Choroid plexus epithelial cell (primary cell): ENCODE measurements at regions not wholly inside any gene's neighbourhood (a gene's known extent, or its start where the extent isn't known, plus 50 kb on each side); places are given as distances from the start of the nearest gene placed in this dataset.
"Not testable (repeated sequence)": the region's sequence is repeated elsewhere in the genome, so short reads cannot be mapped to it uniquely, and the experiment has no call there.

Experiments
- DNase-seq: peaks from one replicate; pipeline ENCODE4 v3.0.0-alpha.2; 2010; ENCODE audit warnings: low read depth
- H3K4me3 ChIP-seq: 2 replicates; pipeline ENCODE4 v1.5.1; 2011; ENCODE audit warnings: low read depth, mild to moderate bottlenecking, control low read depth, low read length, moderate library complexity
- TF ChIP-seq, protein P1 (sequence below): conservative IDR thresholded peaks from 2 replicates; pipeline ENCODE4 v1.5.1; 2011; ENCODE audit warnings: low read depth, mild to moderate bottlenecking, control low read depth, inconsistent platforms, low read length, moderate library complexity

DNA sequence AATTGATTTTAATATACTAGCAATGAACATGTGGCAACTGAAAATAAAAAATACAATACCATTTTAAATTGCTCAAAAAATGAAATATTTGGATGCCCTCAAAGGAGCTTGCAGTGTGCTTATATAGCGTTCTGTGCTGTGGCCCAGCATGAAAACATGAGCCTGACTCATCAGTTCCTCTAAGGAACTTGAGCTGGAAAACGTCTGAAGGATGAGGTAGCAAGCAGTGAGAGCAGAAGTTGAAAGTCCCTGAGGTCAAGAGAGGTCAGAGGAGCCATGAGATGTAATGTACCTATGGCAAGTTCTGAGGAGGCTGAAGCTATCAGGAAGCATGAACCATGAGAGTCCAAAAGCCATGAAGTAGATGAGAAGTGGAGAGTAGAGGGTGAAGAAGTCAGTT lies 59.7 kb downstream of the HMGB3 start:
- no peak for DNase-seq
- TF ChIP-seq, protein P1, sequence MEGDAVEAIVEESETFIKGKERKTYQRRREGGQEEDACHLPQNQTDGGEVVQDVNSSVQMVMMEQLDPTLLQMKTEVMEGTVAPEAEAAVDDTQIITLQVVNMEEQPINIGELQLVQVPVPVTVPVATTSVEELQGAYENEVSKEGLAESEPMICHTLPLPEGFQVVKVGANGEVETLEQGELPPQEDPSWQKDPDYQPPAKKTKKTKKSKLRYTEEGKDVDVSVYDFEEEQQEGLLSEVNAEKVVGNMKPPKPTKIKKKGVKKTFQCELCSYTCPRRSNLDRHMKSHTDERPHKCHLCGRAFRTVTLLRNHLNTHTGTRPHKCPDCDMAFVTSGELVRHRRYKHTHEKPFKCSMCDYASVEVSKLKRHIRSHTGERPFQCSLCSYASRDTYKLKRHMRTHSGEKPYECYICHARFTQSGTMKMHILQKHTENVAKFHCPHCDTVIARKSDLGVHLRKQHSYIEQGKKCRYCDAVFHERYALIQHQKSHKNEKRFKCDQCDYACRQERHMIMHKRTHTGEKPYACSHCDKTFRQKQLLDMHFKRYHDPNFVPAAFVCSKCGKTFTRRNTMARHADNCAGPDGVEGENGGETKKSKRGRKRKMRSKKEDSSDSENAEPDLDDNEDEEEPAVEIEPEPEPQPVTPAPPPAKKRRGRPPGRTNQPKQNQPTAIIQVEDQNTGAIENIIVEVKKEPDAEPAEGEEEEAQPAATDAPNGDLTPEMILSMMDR = no peak
- H3K4me3 ChIP-seq = no peak overlapping the region

DNA sequence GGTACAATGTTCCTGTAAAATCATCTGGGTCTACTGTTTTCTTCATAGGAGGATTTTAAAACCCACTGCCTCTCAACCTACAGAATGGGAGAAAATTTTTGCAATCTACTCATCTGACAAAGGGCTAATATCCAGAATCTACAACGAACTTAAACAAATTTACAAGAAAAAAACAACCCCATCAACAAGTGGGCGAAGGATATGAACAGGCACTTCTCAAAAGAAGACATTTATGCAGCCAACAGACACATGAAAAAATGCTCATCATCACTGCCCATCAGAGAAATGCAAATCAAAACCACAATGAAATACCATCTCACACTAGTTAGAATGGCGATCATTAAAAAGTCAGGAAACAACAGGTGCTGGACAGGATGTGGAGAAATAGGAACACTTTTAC lies 83.2 kb downstream of the HMGB3 start:
- not testable (repeated sequence) for DNase-seq, H3K4me3 ChIP-seq

GRCh38 chrX:151073767-151074166 lies 90.6 kb downstream of the HMGB3 start:
- no peak for DNase-seq
- TF ChIP-seq, protein P1 = no peak
- H3K4me3 ChIP-seq = no peak overlapping the region

DNA sequence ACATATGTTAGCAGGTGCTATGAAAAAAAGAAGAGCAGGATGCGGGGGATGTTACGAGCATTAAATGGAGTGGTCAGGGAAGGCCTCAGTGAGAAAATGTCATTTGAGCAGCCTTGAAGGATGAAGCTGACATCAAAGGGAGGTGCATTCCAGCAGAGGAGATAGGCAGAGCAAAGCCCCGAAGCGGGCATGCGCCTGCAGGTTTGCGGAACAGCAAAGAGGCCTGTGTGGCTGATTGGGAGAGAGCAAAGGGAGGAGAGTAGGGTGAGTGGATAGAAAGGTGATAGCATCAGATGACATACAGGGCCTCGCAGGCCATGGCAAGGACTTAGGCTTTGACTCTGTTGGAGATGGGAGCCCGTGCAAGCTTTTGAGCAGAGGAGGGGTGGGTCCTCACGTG lies 95.4 kb upstream of the GPR50 start:
- DNase-seq = no peak
- H3K4me3 ChIP-seq = no peak overlapping the region
- TF ChIP-seq, protein P1 = no peak

DNA sequence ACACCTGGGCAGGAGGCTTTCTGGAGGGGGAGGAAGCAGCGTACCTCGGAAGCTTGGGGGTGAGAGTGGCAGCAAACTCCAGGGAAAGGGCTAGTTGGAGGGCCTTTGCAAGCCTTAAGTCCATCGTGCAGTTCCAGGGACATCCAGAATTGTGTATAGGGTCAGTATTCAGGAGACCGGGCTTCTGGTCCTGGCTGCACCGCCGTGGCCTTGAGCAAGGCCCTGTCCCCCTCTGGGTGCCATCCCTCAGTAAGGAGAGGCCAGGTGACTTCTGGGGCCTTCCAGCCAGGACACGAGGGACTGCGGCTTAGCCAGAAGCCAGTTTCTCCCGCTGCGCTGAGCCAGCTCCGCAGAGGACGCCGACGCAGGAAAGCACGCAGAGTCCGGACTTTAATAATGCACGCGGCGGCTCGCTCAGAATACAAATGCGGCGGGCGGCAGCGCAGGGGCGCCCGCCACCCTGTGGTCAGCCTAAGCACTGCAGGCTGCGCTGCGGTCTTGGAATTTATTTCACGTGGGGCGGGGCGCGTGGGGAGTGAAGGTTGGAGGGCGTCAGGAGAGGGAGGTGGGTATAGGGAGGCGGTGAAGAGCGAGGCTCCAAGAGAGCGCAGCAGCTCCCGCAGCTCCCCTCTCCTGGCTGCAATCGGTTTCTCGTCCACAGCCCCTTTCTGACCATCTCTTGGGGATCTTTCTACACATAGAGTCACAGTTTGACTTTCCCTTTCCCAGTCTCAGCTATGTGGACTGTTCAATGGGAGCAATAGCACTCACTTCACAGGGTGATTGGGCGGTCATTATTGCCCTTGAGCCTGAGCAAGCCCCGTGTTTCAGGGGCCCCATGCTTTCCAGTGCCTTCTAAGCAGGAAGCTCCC lies 94.1 kb upstream of the GPR50 start:
- peak overlapping the region; percentile 28 for H3K4me3 ChIP-seq
- DNase-seq = peak; percentile 48
- TF ChIP-seq, protein P1 = peak; percentile 85

GRCh38 chrX:151084454-151084853 lies 91.9 kb upstream of the GPR50 start:
- no peak overlapping the region for H3K4me3 ChIP-seq
- DNase-seq = no peak
- TF ChIP-seq, protein P1 = no peak

DNA sequence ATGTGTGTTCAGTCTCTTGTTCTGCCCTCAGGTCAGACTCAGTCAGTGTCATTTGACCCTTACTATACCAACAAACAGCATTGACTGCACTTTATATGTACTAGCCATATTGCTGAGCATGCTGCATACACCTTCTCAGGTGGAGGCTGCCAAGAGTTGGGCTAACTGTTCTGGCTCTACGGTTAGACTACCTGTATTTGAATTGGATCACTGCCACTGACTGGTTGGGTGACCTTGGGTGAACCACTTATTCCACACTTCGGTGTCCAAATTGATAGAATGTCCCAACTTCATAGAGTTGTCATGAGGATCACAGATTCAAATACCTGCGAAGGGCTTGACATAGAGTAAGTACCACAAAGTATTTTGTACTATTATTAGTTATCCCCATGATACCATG lies 91.2 kb upstream of the GPR50 start:
- DNase-seq = no peak
- TF ChIP-seq, protein P1 = no peak
- no peak overlapping the region for H3K4me3 ChIP-seq
